GM12878 (cell line): ENCODE measurements at regions not wholly inside any gene's neighbourhood (a gene's known extent, or its start where the extent isn't known, plus 50 kb on each side); places are given as distances from the start of the nearest gene placed in this dataset.

Source experiments
- ATAC-seq: fragments of 200-7000 bp; cut with Tn5 transposase; 3 replicates; pipeline ENCODE4 v1.9.1; 2020; ENCODE audit warnings: mild to moderate bottlenecking, moderate library complexity
- BruUV-seq: library from RNA; stranded (reverse); fragments of 400-500 nt; replicated peaks from 2 replicates; lab custom pipeline; 2021; lab: Mats Ljungman, UMichigan
- CTCF ChIA-PET: fragments of 300-600 bp; sonication (Branson Sonifier 250); formaldehyde crosslinking; extraction: SDS; loops from one replicate; lab custom pipeline; 2021; ENCODE audit warnings: inconsistent platforms; lab: Yijun Ruan, JAX
- POLR2A ChIA-PET: fragments of 350-600 bp; formaldehyde crosslinking; extraction: SDS; loops from one replicate; lab custom pipeline; 2021; ENCODE audit warnings: inconsistent platforms; lab: Charles Lee
- RAD21 ChIA-PET: fragments of 300-600 bp; sonication (Branson Sonifier 250); formaldehyde crosslinking; loops from one replicate; lab custom pipeline; 2023; ENCODE audit warnings: antibody characterized with exemption; ENCODE audit not compliant: unreplicated experiment; lab: Charles Lee
- SMC1A ChIA-PET: fragments of 300-600 bp; sonication (Branson Sonifier 250); formaldehyde crosslinking; loops from one replicate; lab custom pipeline; 2023; ENCODE audit not compliant: unreplicated experiment, uncharacterized antibody; lab: Charles Lee
- DNase-seq: peaks from one replicate; pipeline ENCODE4 v3.0.0-alpha.2; 2011; ENCODE audit warnings: low read depth, low spot score
- FAIRE-seq: peaks from 3 replicates; lab custom pipeline; 2011; peaks lifted over from hg19 to GRCh38; lab: Jason Lieb, UNC
- H2AFZ ChIP-seq: 2 replicates; pipeline ENCODE4 v1.6.0; 2011; ENCODE audit warnings: low read depth, low read length, control low read depth; ENCODE audit not compliant: control insufficient read depth
- H3K27ac ChIP-seq: 2 replicates; pipeline ENCODE4 v1.5.1; 2011; ENCODE audit warnings: control low read depth; ENCODE audit not compliant: control insufficient read depth, insufficient read depth
- H3K27me3 ChIP-seq, 2 experiments: replicated peaks in 1 of 2; 2 replicates each; pipeline versions ENCODE4 v1.6.0 to v1.6.1; 2011; ENCODE audit warnings: low read length in 1 of 2; ENCODE audit not compliant: control insufficient read depth in 2 of 2, insufficient read depth in 2 of 2
- H3K36me3 ChIP-seq, 2 experiments: 2 replicates each; pipeline ENCODE4 v1.5.1; 2011; ENCODE audit warnings: low read length in 1 of 2; ENCODE audit not compliant: control insufficient read depth in 2 of 2, insufficient read depth in 2 of 2
- H3K4me1 ChIP-seq: 2 replicates; pipeline ENCODE4 v1.6.1; 2011; ENCODE audit warnings: mild to moderate bottlenecking, low read length, moderate library complexity, mixed read lengths; ENCODE audit not compliant: control insufficient read depth, insufficient read depth
- H3K4me2 ChIP-seq: 2 replicates; pipeline ENCODE4 v1.6.0; 2011; ENCODE audit warnings: control low read depth; ENCODE audit not compliant: control insufficient read depth, insufficient read depth
- H3K4me3 ChIP-seq: fragments of 200-600 bp; sonication (generic); 2 replicates; pipeline ENCODE4 v1.5.1; 2016
- H3K79me2 ChIP-seq: 2 replicates; pipeline ENCODE4 v1.6.0; 2011; ENCODE audit warnings: low read length; ENCODE audit not compliant: control insufficient read depth, insufficient read depth
- H3K9ac ChIP-seq: 2 replicates; pipeline ENCODE4 v1.8.0; 2011; ENCODE audit warnings: low read length, control low read depth, mixed read lengths; ENCODE audit not compliant: control insufficient read depth, insufficient read depth
- H3K9me3 ChIP-seq: replicated peaks from 3 replicates; pipeline ENCODE4 v1.5.1; 2011; ENCODE audit warnings: mild to moderate bottlenecking, low read length; ENCODE audit not compliant: control insufficient read depth, insufficient read depth
- H4K20me1 ChIP-seq: 2 replicates; pipeline ENCODE4 v1.6.0; 2011; ENCODE audit not compliant: control insufficient read depth, insufficient read depth
- CBX5 ChIP-seq: sonication (generic); IDR thresholded peaks from 2 replicates; pipeline ENCODE4 v1.6.1; 2016; ENCODE audit warnings: low read depth, moderate library complexity, mild to moderate bottlenecking, inconsistent platforms
- FOS ChIP-seq: IDR thresholded peaks from 3 replicates; pipeline ENCODE4 v1.6.1; 2011; ENCODE audit warnings: borderline replicate concordance; ENCODE audit not compliant: insufficient read length; ENCODE audit errors: extremely low read depth
- HDAC2 ChIP-seq: fragments of 200-600 bp; sonication (generic); IDR thresholded peaks from 2 replicates; pipeline ENCODE4 v1.6.1; 2017
- RCOR1 ChIP-seq: conservative IDR thresholded peaks from 2 replicates; pipeline ENCODE4 v1.6.1; 2012; ENCODE audit warnings: low read depth, low read length, improper control_type of control experiment
- TAF1 ChIP-seq: IDR thresholded peaks from 2 replicates; pipeline ENCODE4 v1.6.1; 2011; ENCODE audit warnings: mild to moderate bottlenecking, low read depth, low read length, borderline replicate concordance
- ZZZ3 ChIP-seq: IDR thresholded peaks from 2 replicates; pipeline ENCODE4 v1.6.1; 2011; ENCODE audit warnings: low read depth; ENCODE audit not compliant: control insufficient read depth, insufficient read length
- WGBS: methylation state at CpG from one replicate; pipeline ENCODE4 v1.1.6; 2016; ENCODE audit warnings: low lambda C conversion rate; ENCODE audit not compliant: insufficient replicate concordance, insufficient coverage; ENCODE audit errors: missing lambda C conversion rate; 5-methylcytosine and 5-hydroxymethylcytosine counted together
- in situ Hi-C: fragments of 300-500 bp; cut with MboI; formaldehyde crosslinking; loops from 9 replicates; pipeline ENCODE4 v1.14.3; 2018; ENCODE audit warnings: mixed read lengths
- intact Hi-C: fragments of 100-400 bp; cut with micrococcal nuclease; formaldehyde crosslinking; loops from one replicate; pipeline ENCODE4 v1.14.2; 2022; ENCODE audit not compliant: unreplicated experiment
- TF ChIP-seq, protein P1 (sequence below): fragments of 450-650 bp; conservative IDR thresholded peaks from 2 replicates; pipeline ENCODE4 v1.6.1; 2017; ENCODE audit warnings: mild to moderate bottlenecking, moderate library complexity
- TF ChIP-seq, protein P2 (sequence below): IDR thresholded peaks from 2 replicates; pipeline ENCODE4 v1.6.1; 2012; ENCODE audit warnings: improper control_type of control experiment, low read depth, low read length; ENCODE audit not compliant: insufficient replicate concordance
- TF ChIP-seq, protein P3 (sequence below): fragments of 450-650 bp; IDR thresholded peaks from 2 replicates; pipeline ENCODE4 v1.6.1; 2016; ENCODE audit warnings: mild to moderate bottlenecking
- TF ChIP-seq, protein P4 (sequence below): IDR thresholded peaks from 2 replicates; pipeline ENCODE4 v1.6.1; 2011; ENCODE audit warnings: borderline replicate concordance, low read depth, mild to moderate bottlenecking, moderate library complexity, low read length; ENCODE audit not compliant: insufficient read depth, poor library complexity, severe bottlenecking

DNA sequence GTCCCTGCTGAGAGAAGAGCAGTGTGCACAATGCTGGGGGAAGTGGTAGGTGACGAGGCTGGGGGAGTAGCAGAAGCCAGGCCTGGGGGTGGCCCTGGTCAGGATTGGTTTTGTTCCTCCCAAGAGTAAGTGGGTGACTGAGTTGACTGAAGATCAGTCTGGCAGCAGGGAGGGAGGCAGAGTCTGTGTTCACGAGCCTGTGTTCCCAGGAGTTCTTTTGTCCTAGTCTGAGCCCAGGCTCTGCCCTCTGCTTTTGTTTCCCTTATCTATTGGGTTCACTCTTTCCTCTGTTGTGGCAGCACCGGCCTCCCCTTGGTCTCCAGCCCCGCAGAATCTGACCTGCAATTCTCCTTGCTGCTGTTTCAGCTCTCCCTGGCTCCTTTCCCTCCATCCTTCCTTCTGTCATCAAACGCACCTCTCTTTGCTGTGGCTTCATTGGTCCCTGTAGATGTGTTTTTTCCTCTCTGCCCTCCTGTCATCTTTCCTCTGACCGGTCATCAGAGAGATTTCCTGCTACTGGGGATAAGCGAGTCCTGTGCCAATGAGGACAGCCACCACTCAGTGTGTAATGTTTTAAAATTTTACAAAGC, 607.4 kb downstream of the KIF4B start:
- FAIRE-seq: no peak
- ChIA-PET CTCF (no interaction called here), SMC1A (no interaction called here), RAD21 (no interaction called here), POLR2A (no interaction called here)
- Histone ChIP-seq H3K27me3 (no peaks in the 10 kb centered on the region), H3K9me3 (no peaks in the 10 kb centered on the region), H3K4me3 (no peak overlapping the region), H3K4me1 (no peaks in the 10 kb centered on the region), H2AFZ (no peak overlapping the region), H3K4me2 (no peak overlapping the region), H3K36me3 (no peaks in the 10 kb centered on the region), H3K27ac (no peak overlapping the region), H4K20me1 (no peaks in the 10 kb centered on the region), H3K79me2 (no peaks in the 10 kb centered on the region), H3K9ac (no peak overlapping the region)
- no TSS peak for BruUV-seq
- 8% methylated on average over 7 of the region's 7 CpGs for WGBS
- no peak for TF ChIP-seq ZZZ3
- TF ChIP-seq, protein P1, sequence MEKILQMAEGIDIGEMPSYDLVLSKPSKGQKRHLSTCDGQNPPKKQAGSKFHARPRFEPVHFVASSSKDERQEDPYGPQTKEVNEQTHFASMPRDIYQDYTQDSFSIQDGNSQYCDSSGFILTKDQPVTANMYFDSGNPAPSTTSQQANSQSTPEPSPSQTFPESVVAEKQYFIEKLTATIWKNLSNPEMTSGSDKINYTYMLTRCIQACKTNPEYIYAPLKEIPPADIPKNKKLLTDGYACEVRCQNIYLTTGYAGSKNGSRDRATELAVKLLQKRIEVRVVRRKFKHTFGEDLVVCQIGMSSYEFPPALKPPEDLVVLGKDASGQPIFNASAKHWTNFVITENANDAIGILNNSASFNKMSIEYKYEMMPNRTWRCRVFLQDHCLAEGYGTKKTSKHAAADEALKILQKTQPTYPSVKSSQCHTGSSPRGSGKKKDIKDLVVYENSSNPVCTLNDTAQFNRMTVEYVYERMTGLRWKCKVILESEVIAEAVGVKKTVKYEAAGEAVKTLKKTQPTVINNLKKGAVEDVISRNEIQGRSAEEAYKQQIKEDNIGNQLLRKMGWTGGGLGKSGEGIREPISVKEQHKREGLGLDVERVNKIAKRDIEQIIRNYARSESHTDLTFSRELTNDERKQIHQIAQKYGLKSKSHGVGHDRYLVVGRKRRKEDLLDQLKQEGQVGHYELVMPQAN: no peak
- no peak for TF ChIP-seq FOS
- TF ChIP-seq RCOR1: no peak
- TF ChIP-seq, protein P2, sequence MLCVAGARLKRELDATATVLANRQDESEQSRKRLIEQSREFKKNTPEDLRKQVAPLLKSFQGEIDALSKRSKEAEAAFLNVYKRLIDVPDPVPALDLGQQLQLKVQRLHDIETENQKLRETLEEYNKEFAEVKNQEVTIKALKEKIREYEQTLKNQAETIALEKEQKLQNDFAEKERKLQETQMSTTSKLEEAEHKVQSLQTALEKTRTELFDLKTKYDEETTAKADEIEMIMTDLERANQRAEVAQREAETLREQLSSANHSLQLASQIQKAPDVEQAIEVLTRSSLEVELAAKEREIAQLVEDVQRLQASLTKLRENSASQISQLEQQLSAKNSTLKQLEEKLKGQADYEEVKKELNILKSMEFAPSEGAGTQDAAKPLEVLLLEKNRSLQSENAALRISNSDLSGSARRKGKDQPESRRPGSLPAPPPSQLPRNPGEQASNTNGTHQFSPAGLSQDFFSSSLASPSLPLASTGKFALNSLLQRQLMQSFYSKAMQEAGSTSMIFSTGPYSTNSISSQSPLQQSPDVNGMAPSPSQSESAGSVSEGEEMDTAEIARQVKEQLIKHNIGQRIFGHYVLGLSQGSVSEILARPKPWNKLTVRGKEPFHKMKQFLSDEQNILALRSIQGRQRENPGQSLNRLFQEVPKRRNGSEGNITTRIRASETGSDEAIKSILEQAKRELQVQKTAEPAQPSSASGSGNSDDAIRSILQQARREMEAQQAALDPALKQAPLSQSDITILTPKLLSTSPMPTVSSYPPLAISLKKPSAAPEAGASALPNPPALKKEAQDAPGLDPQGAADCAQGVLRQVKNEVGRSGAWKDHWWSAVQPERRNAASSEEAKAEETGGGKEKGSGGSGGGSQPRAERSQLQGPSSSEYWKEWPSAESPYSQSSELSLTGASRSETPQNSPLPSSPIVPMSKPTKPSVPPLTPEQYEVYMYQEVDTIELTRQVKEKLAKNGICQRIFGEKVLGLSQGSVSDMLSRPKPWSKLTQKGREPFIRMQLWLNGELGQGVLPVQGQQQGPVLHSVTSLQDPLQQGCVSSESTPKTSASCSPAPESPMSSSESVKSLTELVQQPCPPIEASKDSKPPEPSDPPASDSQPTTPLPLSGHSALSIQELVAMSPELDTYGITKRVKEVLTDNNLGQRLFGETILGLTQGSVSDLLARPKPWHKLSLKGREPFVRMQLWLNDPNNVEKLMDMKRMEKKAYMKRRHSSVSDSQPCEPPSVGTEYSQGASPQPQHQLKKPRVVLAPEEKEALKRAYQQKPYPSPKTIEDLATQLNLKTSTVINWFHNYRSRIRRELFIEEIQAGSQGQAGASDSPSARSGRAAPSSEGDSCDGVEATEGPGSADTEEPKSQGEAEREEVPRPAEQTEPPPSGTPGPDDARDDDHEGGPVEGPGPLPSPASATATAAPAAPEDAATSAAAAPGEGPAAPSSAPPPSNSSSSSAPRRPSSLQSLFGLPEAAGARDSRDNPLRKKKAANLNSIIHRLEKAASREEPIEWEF: no peak
- TF ChIP-seq, protein P3, sequence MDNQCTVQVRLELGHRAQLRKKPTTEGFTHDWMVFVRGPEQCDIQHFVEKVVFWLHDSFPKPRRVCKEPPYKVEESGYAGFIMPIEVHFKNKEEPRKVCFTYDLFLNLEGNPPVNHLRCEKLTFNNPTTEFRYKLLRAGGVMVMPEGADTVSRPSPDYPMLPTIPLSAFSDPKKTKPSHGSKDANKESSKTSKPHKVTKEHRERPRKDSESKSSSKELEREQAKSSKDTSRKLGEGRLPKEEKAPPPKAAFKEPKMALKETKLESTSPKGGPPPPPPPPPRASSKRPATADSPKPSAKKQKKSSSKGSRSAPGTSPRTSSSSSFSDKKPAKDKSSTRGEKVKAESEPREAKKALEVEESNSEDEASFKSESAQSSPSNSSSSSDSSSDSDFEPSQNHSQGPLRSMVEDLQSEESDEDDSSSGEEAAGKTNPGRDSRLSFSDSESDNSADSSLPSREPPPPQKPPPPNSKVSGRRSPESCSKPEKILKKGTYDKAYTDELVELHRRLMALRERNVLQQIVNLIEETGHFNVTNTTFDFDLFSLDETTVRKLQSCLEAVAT: no peak
- TF ChIP-seq, protein P4, sequence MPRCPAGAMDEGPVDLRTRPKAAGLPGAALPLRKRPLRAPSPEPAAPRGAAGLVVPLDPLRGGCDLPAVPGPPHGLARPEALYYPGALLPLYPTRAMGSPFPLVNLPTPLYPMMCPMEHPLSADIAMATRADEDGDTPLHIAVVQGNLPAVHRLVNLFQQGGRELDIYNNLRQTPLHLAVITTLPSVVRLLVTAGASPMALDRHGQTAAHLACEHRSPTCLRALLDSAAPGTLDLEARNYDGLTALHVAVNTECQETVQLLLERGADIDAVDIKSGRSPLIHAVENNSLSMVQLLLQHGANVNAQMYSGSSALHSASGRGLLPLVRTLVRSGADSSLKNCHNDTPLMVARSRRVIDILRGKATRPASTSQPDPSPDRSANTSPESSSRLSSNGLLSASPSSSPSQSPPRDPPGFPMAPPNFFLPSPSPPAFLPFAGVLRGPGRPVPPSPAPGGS: no peak
- TF ChIP-seq CBX5: no peak
- TF ChIP-seq HDAC2: no peak
- no peak for TF ChIP-seq TAF1
- intact Hi-C loops: no loop called here
- in situ Hi-C loops: no loop called here
- no peak for ATAC-seq
- no peak for DNase-seq
